ENCODE measurements at regions not wholly inside any gene's neighbourhood (a gene's known extent, or its start where the extent isn't known, plus 50 kb on each side); places are given as distances from the start of the nearest gene placed in this dataset.

DNA sequence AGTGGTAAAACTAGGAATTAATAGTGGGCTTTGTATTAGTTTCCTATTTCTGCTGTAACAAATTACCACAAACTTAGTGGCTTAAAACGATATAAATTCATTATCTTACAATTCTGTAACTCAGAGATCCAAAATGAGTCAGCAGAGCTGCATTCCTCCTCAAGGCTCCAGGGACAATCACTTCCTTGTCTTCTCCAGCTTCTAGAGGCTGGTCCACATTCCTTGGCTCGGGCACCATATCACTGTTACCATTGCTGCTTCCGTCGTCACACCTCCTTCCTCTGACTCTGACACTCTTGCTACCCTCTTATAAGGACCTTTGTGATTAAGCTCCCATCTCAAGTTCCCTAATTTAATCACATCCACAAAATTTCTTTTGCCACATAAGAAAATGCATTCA lies 567.8 kb upstream of the KLHL29 start:
- ATAC-seq: no peak
- WGBS (ENCODE audit: low lambda C conversion rate): 1% methylated on average over 4 of the region's 4 CpGs
- Histone ChIP-seq H3K9me3 (ENCODE audit: low read length) (peaks cover 68% of the 10 kb centered on the region), H3K79me2 (ENCODE audit: insufficient read depth, low read length) (no peaks in the 10 kb centered on the region), H3K4me3 (replicated peaks in 1 of 3; ENCODE audit: insufficient read depth in 1 of 3, low read depth in 2 of 3, low read length in 3 of 3) (no peak overlapping the region), H3K36me3 (replicated peaks in 1 of 2; ENCODE audit: control insufficient read depth in 1 of 2, insufficient read depth in 2 of 2, low read length in 2 of 2) (no peaks in the 10 kb centered on the region), H3K27ac (ENCODE audit: extremely low read length, insufficient read depth, low read length) (no peak overlapping the region), H2AFZ (ENCODE audit: low read length) (no peak overlapping the region), H3K4me2 (ENCODE audit: low read depth, low read length) (no peak overlapping the region), H3K27me3 (ENCODE audit: control insufficient read depth in 1 of 2, insufficient read depth in 2 of 2, low read length in 2 of 2) (no peaks in the 10 kb centered on the region), H3K4me1 (ENCODE audit: insufficient read depth, low read length) (no peaks in the 10 kb centered on the region), H3K9ac (ENCODE audit: insufficient read depth, low read depth, low read length) (no peak overlapping the region), H4K20me1 (ENCODE audit: insufficient read depth, low read length) (no peaks in the 10 kb centered on the region)
- no peak for FAIRE-seq
- no TSS peak for BruUV-seq (replicated peaks)
- intact Hi-C loops (cut with micrococcal nuclease; ENCODE audit: unreplicated experiment): no loop called here
- in situ Hi-C loops (cut with HindIII; ENCODE audit: extremely low pct_ligation_motif_present, low pct_unique_long_range_greater_than_20kb): no loop called here
- ChIA-PET CTCF (ENCODE audit: low intra/inter-chr PET ratio, low total read pairs) (no interaction called here), POLR2A (no interaction called here)
- DNase-seq (ENCODE audit: low spot score): no peak
- TF ChIP-seq POLR2AphosphoS5 (IDR thresholded peaks at IDR 0.05; ENCODE audit: low read depth, low read length): no peak
- TF ChIP-seq ZSCAN25 (CRISPR knock-in tag; IDR thresholded peaks at IDR 0.05): no peak
- no peak for TF ChIP-seq EZH2 (conservative IDR thresholded peaks at IDR 0.05; ENCODE audit: low read depth, low read length)
- TF ChIP-seq, protein P1, sequence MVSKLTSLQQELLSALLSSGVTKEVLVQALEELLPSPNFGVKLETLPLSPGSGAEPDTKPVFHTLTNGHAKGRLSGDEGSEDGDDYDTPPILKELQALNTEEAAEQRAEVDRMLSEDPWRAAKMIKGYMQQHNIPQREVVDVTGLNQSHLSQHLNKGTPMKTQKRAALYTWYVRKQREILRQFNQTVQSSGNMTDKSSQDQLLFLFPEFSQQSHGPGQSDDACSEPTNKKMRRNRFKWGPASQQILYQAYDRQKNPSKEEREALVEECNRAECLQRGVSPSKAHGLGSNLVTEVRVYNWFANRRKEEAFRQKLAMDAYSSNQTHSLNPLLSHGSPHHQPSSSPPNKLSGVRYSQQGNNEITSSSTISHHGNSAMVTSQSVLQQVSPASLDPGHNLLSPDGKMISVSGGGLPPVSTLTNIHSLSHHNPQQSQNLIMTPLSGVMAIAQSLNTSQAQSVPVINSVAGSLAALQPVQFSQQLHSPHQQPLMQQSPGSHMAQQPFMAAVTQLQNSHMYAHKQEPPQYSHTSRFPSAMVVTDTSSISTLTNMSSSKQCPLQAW (CRISPR knock-in tag; IDR thresholded peaks at IDR 0.05): no peak
- no peak for TF ChIP-seq HMGA1 (CRISPR knock-in tag; conservative IDR thresholded peaks at IDR 0.05)
- TF ChIP-seq KMT2B (CRISPR knock-in tag; IDR thresholded peaks at IDR 0.05): no peak
- TF ChIP-seq KLF9 (CRISPR knock-in tag; IDR thresholded peaks at IDR 0.05; ENCODE audit: low read depth): no peak
- TF ChIP-seq EHMT2 (IDR thresholded peaks at IDR 0.05; ENCODE audit: borderline replicate concordance, low read depth, low read length): no peak

DNA sequence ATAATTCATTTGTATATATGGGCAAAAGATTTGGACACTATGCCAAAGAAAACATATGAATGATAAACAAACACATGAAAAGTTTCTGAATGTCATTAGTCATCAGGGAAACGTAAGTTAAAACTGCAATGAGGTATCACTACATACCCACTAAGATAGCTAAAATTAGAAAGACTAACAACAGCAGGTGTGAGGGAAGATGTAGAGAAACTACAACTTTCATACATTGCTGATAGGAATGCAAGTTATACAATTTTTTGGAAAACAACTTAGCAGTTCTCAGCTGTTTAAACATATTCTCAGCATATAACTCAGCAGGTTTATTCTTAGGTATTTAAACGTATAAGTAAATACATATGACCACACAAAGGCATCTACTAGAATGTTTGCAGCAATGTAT lies 563.5 kb upstream of the KLHL29 start:
- no peaks in the 10 kb centered on the region for H3K79me2 ChIP-seq (ENCODE audit: insufficient read depth, low read length)
- no TSS peak for BruUV-seq (replicated peaks)
- FAIRE-seq: no peak
- no peak for TF ChIP-seq RELA (CRISPR knock-in tag; IDR thresholded peaks at IDR 0.05)
- TF ChIP-seq ZNF543 (CRISPR knock-in tag; IDR thresholded peaks at IDR 0.05): no peak
- TF ChIP-seq CCDC6 (CRISPR knock-in tag; IDR thresholded peaks at IDR 0.05): no peak
- no peak for TF ChIP-seq ZNF34 (CRISPR knock-in tag; IDR thresholded peaks at IDR 0.05; ENCODE audit: borderline replicate concordance)
- no peak for TF ChIP-seq ZNF30 (CRISPR knock-in tag; IDR thresholded peaks at IDR 0.05)
- no peak for TF ChIP-seq ZFP36L1 (CRISPR knock-in tag; IDR thresholded peaks at IDR 0.05)
- TF ChIP-seq, protein P2, sequence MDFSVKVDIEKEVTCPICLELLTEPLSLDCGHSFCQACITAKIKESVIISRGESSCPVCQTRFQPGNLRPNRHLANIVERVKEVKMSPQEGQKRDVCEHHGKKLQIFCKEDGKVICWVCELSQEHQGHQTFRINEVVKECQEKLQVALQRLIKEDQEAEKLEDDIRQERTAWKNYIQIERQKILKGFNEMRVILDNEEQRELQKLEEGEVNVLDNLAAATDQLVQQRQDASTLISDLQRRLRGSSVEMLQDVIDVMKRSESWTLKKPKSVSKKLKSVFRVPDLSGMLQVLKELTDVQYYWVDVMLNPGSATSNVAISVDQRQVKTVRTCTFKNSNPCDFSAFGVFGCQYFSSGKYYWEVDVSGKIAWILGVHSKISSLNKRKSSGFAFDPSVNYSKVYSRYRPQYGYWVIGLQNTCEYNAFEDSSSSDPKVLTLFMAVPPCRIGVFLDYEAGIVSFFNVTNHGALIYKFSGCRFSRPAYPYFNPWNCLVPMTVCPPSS (IDR thresholded peaks at IDR 0.05): no peak
- no peak for TF ChIP-seq NR3C1 (CRISPR knock-in tag; IDR thresholded peaks at IDR 0.05)
- no peak for TF ChIP-seq ZC3H13 (CRISPR knock-in tag; IDR thresholded peaks at IDR 0.05)
- TF ChIP-seq ZBTB21 (CRISPR knock-in tag; IDR thresholded peaks at IDR 0.05): no peak
- no peak for TF ChIP-seq BRCA1 (CRISPR knock-in tag; IDR thresholded peaks at IDR 0.05)
- TF ChIP-seq CHCHD3 (CRISPR knock-in tag; IDR thresholded peaks at IDR 0.05): no peak
- TF ChIP-seq ASH2L (IDR thresholded peaks at IDR 0.05; ENCODE audit: insufficient read length, low read depth, low read length): no peak
- no peak for TF ChIP-seq ZFP1 (CRISPR knock-in tag; IDR thresholded peaks at IDR 0.05)

More for the DNA sequence above, 563.5 kb upstream of the KLHL29 start:
- H3K9ac ChIP-seq (ENCODE audit: insufficient read depth, low read depth, low read length): no peak overlapping the region
- no peak overlapping the region for H2AFZ ChIP-seq (ENCODE audit: low read length)
- no peak overlapping the region for H3K4me2 ChIP-seq (ENCODE audit: low read depth, low read length)
- ATAC-seq (no peak), DNase-seq (ENCODE audit: low spot score) (no peak)
- H3K36me3 ChIP-seq (replicated peaks in 1 of 2; ENCODE audit: control insufficient read depth in 1 of 2, insufficient read depth in 2 of 2, low read length in 2 of 2): no peaks in the 10 kb centered on the region
- POLR2A ChIA-PET: no interaction called here
- no peaks in the 10 kb centered on the region for H3K27me3 ChIP-seq (ENCODE audit: control insufficient read depth in 1 of 2, insufficient read depth in 2 of 2, low read length in 2 of 2)
- no peak overlapping the region for H3K4me3 ChIP-seq (replicated peaks in 1 of 3; ENCODE audit: insufficient read depth in 1 of 3, low read depth in 2 of 3, low read length in 3 of 3)
- H4K20me1 ChIP-seq (ENCODE audit: insufficient read depth, low read length): no peaks in the 10 kb centered on the region
- CTCF ChIA-PET (ENCODE audit: low intra/inter-chr PET ratio, low total read pairs): no interaction called here
- intact Hi-C loops (cut with micrococcal nuclease; ENCODE audit: unreplicated experiment): no loop called here
- in situ Hi-C loops (cut with HindIII; ENCODE audit: extremely low pct_ligation_motif_present, low pct_unique_long_range_greater_than_20kb): no loop called here
- H3K27ac ChIP-seq (ENCODE audit: extremely low read length, insufficient read depth, low read length): no peak overlapping the region
- WGBS (ENCODE audit: low lambda C conversion rate): 2% methylated on average over 2 of the region's 2 CpGs
- H3K4me1 ChIP-seq (ENCODE audit: insufficient read depth, low read length): no peaks in the 10 kb centered on the region
- peaks cover 65% of the 10 kb centered on the region for H3K9me3 ChIP-seq (ENCODE audit: low read length)

Data from HepG2 (cell line).